NCI-H146 treated with DMSO at 0.1 percent for 48 hours (cell line): ENCODE measurements at regions not wholly inside any gene's neighbourhood (a gene's known extent, or its start where the extent isn't known, plus 50 kb on each side); places are given as distances from the start of the nearest gene placed in this dataset.
A peak's percentile ranks its signal among the peaks of the same experiment; 100 is the strongest.

Experiments used
- DNase-seq: peaks from one replicate; lab custom pipeline; 2025; ENCODE audit not compliant: unreplicated experiment; lab: John Stamatoyannopoulos, UW

GRCh38 chr11:29012507-29012906, 904.3 kb downstream of the METTL15 start:
- no peak for DNase-seq

GRCh38 chr11:29009426-29009825, 901.2 kb downstream of the METTL15 start:
- no peak for DNase-seq

- DNase-seq = no peak
These were observed 900.3 kb downstream of the METTL15 start for GRCh38 chr11:29008481-29008880.

- DNase-seq = no peak
These were observed 898.5 kb downstream of the METTL15 start for GRCh38 chr11:29006668-29007067.

- DNase-seq = no peak
These were observed 897.3 kb downstream of the METTL15 start for GRCh38 chr11:29005401-29005980.

GRCh38 chr11:29002816-29003215, 894.6 kb downstream of the METTL15 start:
- DNase-seq = no peak

- no peak for DNase-seq
These were observed 891.4 kb downstream of the METTL15 start for GRCh38 chr11:28999620-29000019.

- no peak for DNase-seq
These were observed 884.8 kb downstream of the METTL15 start for GRCh38 chr11:28992996-28993395.

GRCh38 chr11:28984231-28984630, 876.0 kb downstream of the METTL15 start:
- no peak for DNase-seq

- peak; percentile 53 for DNase-seq
These were observed 875.6 kb downstream of the METTL15 start for GRCh38 chr11:28983780-28984179.

- peak; percentile 64 for DNase-seq
These were observed 873.2 kb downstream of the METTL15 start for GRCh38 chr11:28981381-28981780.

GRCh38 chr11:28976801-28977145, 868.6 kb downstream of the METTL15 start:
- DNase-seq = peak; percentile 7

GRCh38 chr11:28976012-28976800, 868.0 kb downstream of the METTL15 start:
- DNase-seq = no peak

- no peak for DNase-seq
These were observed 861.6 kb downstream of the METTL15 start for GRCh38 chr11:28969832-28970231.

- DNase-seq = no peak
These were observed 858.8 kb downstream of the METTL15 start for GRCh38 chr11:28966951-28967350.

GRCh38 chr11:28965819-28966218, 857.6 kb downstream of the METTL15 start:
- DNase-seq = no peak

GRCh38 chr11:28964811-28965210, 856.6 kb downstream of the METTL15 start:
- no peak for DNase-seq

GRCh38 chr11:28963187-28963586, 855.0 kb downstream of the METTL15 start:
- DNase-seq = no peak

GRCh38 chr11:28962502-28962901, 854.3 kb downstream of the METTL15 start:
- DNase-seq = no peak

- DNase-seq = no peak
These were observed 853.5 kb downstream of the METTL15 start for GRCh38 chr11:28961726-28962125.

- no peak for DNase-seq
These were observed 848.3 kb downstream of the METTL15 start for GRCh38 chr11:28956446-28956845.

- no peak for DNase-seq
These were observed 843.0 kb downstream of the METTL15 start for GRCh38 chr11:28951191-28951590.

- no peak for DNase-seq
These were observed 831.2 kb downstream of the METTL15 start for GRCh38 chr11:28939381-28939780.
